HEK293 (cell line): ENCODE measurements at regions not wholly inside any gene's neighbourhood (a gene's known extent, or its start where the extent isn't known, plus 50 kb on each side); places are given as distances from the start of the nearest gene placed in this dataset.

Experiments
- CTCF ChIA-PET: fragments of 350-600 bp; formaldehyde crosslinking; extraction: SDS; loops from one replicate; lab custom pipeline; 2021; ENCODE audit warnings: antibody characterized with exemption; lab: Yijun Ruan, JAX
- POLR2A ChIA-PET: fragments of 300-600 bp; formaldehyde crosslinking; extraction: SDS; loops from one replicate; lab custom pipeline; 2020; ENCODE audit warnings: antibody characterized with exemption, inconsistent platforms; lab: Yijun Ruan, JAX
- H3K27ac ChIP-seq: fragments of 200-500 bp; sonication (Bioruptor generic); 2 replicates; pipeline ENCODE4 v1.5.1; 2014; ENCODE audit warnings: low read depth, low read length, control low read depth, inconsistent platforms; ENCODE audit errors: extremely low read depth
- H3K36me3 ChIP-seq, 2 experiments: fragments of 200-500 bp in 1 of 2; sonication (Bioruptor generic) in 1 of 2; 1 replicate in 1 of 2; 2 replicates in 1 of 2; pipeline ENCODE4 v1.5.1; 2014 to 2017; ENCODE audit warnings: inconsistent platforms in 2 of 2, low read length in 2 of 2; ENCODE audit not compliant: control insufficient read depth in 2 of 2, insufficient read depth in 1 of 2
- H3K4me1 ChIP-seq: fragments of 200-500 bp; sonication (Bioruptor generic); 2 replicates; pipeline ENCODE4 v1.5.1; 2014; ENCODE audit warnings: mild to moderate bottlenecking, low read length, inconsistent platforms; ENCODE audit not compliant: control insufficient read depth, insufficient read depth
- H3K4me3 ChIP-seq: 2 replicates; pipeline ENCODE4 v1.5.1; 2011; ENCODE audit warnings: low read depth, mild to moderate bottlenecking, control low read depth, low read length, moderate library complexity
- H3K9me3 ChIP-seq: fragments of 200-500 bp; sonication (Bioruptor generic); 2 replicates; pipeline ENCODE4 v1.5.1; 2014; ENCODE audit warnings: low read depth, low read length, inconsistent platforms; ENCODE audit not compliant: control insufficient read depth, insufficient read depth
- BCL6B ChIP-seq: fragments of 450-650 bp; formaldehyde crosslinking; IDR thresholded peaks from 2 replicates; pipeline ENCODE4 v1.5.1; 2017; ENCODE audit warnings: missing biosample characterization, missing genetic modification characterization
- KLF8 ChIP-seq: fragments of 450-650 bp; formaldehyde crosslinking; IDR thresholded peaks from 2 replicates; pipeline ENCODE4 v1.5.1; 2016; ENCODE audit warnings: missing biosample characterization, missing genetic modification characterization
- PATZ1 ChIP-seq: fragments of 450-650 bp; formaldehyde crosslinking; IDR thresholded peaks from 2 replicates; pipeline ENCODE4 v1.5.1; 2016; ENCODE audit warnings: missing biosample characterization, missing genetic modification characterization
- TSHZ1 ChIP-seq: fragments of 450-650 bp; formaldehyde crosslinking; IDR thresholded peaks from 2 replicates; pipeline ENCODE4 v1.5.1; 2016; ENCODE audit warnings: missing biosample characterization, missing genetic modification characterization, borderline replicate concordance
- ZNF175 ChIP-seq: fragments of 450-650 bp; formaldehyde crosslinking; IDR thresholded peaks from 2 replicates; pipeline ENCODE4 v1.5.1; 2016; ENCODE audit warnings: missing biosample characterization, missing genetic modification characterization
- ZNF223 ChIP-seq: fragments of 450-650 bp; formaldehyde crosslinking; IDR thresholded peaks from 2 replicates; pipeline ENCODE4 v1.5.1; 2016; ENCODE audit warnings: missing biosample characterization, missing genetic modification characterization
- ZNF292 ChIP-seq: fragments of 450-650 bp; formaldehyde crosslinking; IDR thresholded peaks from 2 replicates; pipeline ENCODE4 v1.5.1; 2016; ENCODE audit warnings: low read depth, missing biosample characterization, missing genetic modification characterization, borderline replicate concordance
- ZNF362 ChIP-seq: fragments of 450-650 bp; formaldehyde crosslinking; IDR thresholded peaks from 2 replicates; pipeline ENCODE4 v1.5.1; 2016; ENCODE audit warnings: missing biosample characterization, missing genetic modification characterization
- ZNF423 ChIP-seq: fragments of 450-650 bp; formaldehyde crosslinking; IDR thresholded peaks from 2 replicates; pipeline ENCODE4 v1.5.1; 2016; ENCODE audit warnings: missing biosample characterization, missing genetic modification characterization
- ZNF501 ChIP-seq: fragments of 450-650 bp; formaldehyde crosslinking; IDR thresholded peaks from 2 replicates; pipeline ENCODE4 v1.5.1; 2016; ENCODE audit warnings: missing biosample characterization, missing genetic modification characterization
- ZNF530 ChIP-seq: fragments of 450-650 bp; formaldehyde crosslinking; IDR thresholded peaks from 2 replicates; pipeline ENCODE4 v1.5.1; 2016; ENCODE audit warnings: low read depth, missing biosample characterization, missing genetic modification characterization
- ZNF544 ChIP-seq: fragments of 450-650 bp; formaldehyde crosslinking; IDR thresholded peaks from 2 replicates; pipeline ENCODE4 v1.5.0; 2017; ENCODE audit warnings: missing biosample characterization, missing genetic modification characterization
- ZNF580 ChIP-seq: fragments of 450-650 bp; formaldehyde crosslinking; IDR thresholded peaks from 2 replicates; pipeline ENCODE4 v1.5.1; 2016; ENCODE audit warnings: missing biosample characterization, missing genetic modification characterization
- ZNF624 ChIP-seq: fragments of 450-650 bp; formaldehyde crosslinking; IDR thresholded peaks from 2 replicates; pipeline ENCODE4 v1.5.1; 2017; ENCODE audit warnings: missing biosample characterization, missing genetic modification characterization
- ZNF660 ChIP-seq: fragments of 450-650 bp; IDR thresholded peaks from 2 replicates; pipeline ENCODE4 v1.5.1; 2018; ENCODE audit warnings: missing biosample characterization, mild to moderate bottlenecking, missing genetic modification characterization
- ZNF76 ChIP-seq: fragments of 450-650 bp; formaldehyde crosslinking; IDR thresholded peaks from 2 replicates; pipeline ENCODE4; 2016; ENCODE audit warnings: low read depth, missing biosample characterization, missing genetic modification characterization, borderline replicate concordance
- ZSCAN30 ChIP-seq: fragments of 450-650 bp; IDR thresholded peaks from 2 replicates; pipeline ENCODE4 v1.5.1; 2018; ENCODE audit warnings: missing biosample characterization, mild to moderate bottlenecking, missing genetic modification characterization, moderate library complexity

- CTCF ChIA-PET = no interaction called here
- TF ChIP-seq ZNF362 (tag by site-specific recombination) (no peak), ZNF544 (no peak), KLF8 (tag by site-specific recombination) (no peak), ZNF423 (tag by site-specific recombination) (no peak), ZSCAN30 (tag by site-specific recombination) (no peak), ZNF76 (tag by site-specific recombination) (no peak)
- Histone ChIP-seq H3K4me1 (no peaks in the 10 kb centered on the region), H3K36me3 (no peaks in the 10 kb centered on the region), H3K27ac (no peak overlapping the region), H3K4me3 (no peak overlapping the region), H3K9me3 (no peaks in the 10 kb centered on the region)
- POLR2A ChIA-PET = interaction anchor here (0.7 kb wide), 1 partner anchor 44 kb away, joined by 3 read pairs; no protein-coding TSS in a partner anchor
Observed at GRCh38 chr4:41323706-41324105, 67.0 kb downstream of the UCHL1 start.

- Histone ChIP-seq H3K4me3 (no peak overlapping the region), H3K27ac (no peak overlapping the region), H3K36me3 (no peaks in the 10 kb centered on the region), H3K4me1 (no peaks in the 10 kb centered on the region), H3K9me3 (no peaks in the 10 kb centered on the region)
- POLR2A ChIA-PET = no interaction called here
- CTCF ChIA-PET = no interaction called here
- TF ChIP-seq ZNF660 (tag by site-specific recombination) (no peak), ZNF580 (tag by site-specific recombination) (no peak), TSHZ1 (tag by site-specific recombination) (no peak), ZNF223 (no peak), ZNF624 (no peak), ZNF530 (tag by site-specific recombination) (no peak), ZNF501 (tag by site-specific recombination) (no peak), PATZ1 (no peak), ZNF292 (tag by site-specific recombination) (no peak), ZNF175 (tag by site-specific recombination) (no peak), BCL6B (tag by site-specific recombination) (no peak)
Observed at GRCh38 chr4:41324861-41325260, 68.1 kb downstream of the UCHL1 start.
